ENCODE measurements at regions not wholly inside any gene's neighbourhood (a gene's known extent, or its start where the extent isn't known, plus 50 kb on each side); places are given as distances from the start of the nearest gene placed in this dataset.

DNA sequence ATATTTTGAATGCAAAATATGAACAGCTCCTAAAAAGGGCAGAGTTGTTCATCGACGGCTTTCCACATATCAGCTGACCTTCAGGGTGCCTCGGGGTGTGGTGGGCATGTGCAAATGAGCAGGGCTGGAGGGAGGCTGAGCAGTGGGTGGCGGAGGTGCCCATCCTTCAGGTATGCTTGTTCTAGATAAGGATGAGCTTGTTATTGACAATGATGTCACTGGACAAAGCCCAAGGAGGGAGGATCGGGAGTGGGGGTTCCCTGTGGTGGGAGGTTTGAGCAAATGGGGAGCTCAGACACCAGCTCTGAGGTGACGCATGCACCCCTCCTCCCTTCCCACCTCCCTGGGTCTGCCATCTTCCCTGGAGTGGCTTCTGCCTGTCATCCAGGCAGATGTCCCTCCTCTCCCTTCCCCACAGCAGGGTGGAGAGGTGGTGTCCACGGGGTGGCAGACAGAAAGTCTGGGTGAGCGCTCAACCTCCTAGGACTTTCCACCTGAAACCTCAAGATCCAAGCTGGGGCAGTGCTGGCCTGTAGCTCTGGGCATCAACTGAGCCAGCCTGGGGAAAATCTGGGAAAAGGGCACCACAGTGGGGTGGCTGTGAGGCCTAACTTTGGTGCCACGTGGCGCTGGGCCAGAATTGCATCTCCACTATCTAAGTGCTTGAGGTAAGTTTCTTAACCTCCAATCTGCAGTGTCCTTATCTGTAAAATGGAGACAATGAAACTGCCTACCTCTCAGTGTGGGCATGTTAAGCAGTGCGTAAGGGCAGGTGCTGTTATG lies 106.3 kb upstream of the THY1 start:
- TF ChIP-seq EP300 (IDR thresholded peaks at IDR 0.05) (no peak), POLR2A (IDR thresholded peaks at IDR 0.05) (no peak)
- TF ChIP-seq, protein P1, sequence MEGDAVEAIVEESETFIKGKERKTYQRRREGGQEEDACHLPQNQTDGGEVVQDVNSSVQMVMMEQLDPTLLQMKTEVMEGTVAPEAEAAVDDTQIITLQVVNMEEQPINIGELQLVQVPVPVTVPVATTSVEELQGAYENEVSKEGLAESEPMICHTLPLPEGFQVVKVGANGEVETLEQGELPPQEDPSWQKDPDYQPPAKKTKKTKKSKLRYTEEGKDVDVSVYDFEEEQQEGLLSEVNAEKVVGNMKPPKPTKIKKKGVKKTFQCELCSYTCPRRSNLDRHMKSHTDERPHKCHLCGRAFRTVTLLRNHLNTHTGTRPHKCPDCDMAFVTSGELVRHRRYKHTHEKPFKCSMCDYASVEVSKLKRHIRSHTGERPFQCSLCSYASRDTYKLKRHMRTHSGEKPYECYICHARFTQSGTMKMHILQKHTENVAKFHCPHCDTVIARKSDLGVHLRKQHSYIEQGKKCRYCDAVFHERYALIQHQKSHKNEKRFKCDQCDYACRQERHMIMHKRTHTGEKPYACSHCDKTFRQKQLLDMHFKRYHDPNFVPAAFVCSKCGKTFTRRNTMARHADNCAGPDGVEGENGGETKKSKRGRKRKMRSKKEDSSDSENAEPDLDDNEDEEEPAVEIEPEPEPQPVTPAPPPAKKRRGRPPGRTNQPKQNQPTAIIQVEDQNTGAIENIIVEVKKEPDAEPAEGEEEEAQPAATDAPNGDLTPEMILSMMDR (IDR thresholded peaks at IDR 0.05): no peak

Data from tibial nerve (tissue), 4 donors.